SK-N-SH (cell line): ENCODE measurements at regions not wholly inside any gene's neighbourhood (a gene's known extent, or its start where the extent isn't known, plus 50 kb on each side); places are given as distances from the start of the nearest gene placed in this dataset.

Source experiments
- CTCF ChIA-PET: fragments of 300-600, 350-600 bp; formaldehyde crosslinking; extraction: SDS; loops from one replicate; lab custom pipeline; 2021; lab: Yijun Ruan, JAX
- POLR2A ChIA-PET: fragments of 350-600 bp; sonication (Branson Sonifier 250); formaldehyde crosslinking; extraction: SDS; loops from one replicate; lab custom pipeline; 2020; ENCODE audit warnings: antibody characterized with exemption, inconsistent platforms; lab: Yijun Ruan, JAX
- DNase-seq: peaks from one replicate; pipeline ENCODE4 v3.0.0; 2012
- H2AFZ ChIP-seq: fragments of 200-600 bp; sonication (generic); 2 replicates; pipeline ENCODE4 v1.8.1; 2016; ENCODE audit warnings: antibody characterized with exemption, mild to moderate bottlenecking, low read depth
- H3F3A ChIP-seq: fragments of 200-600 bp; sonication (generic); replicated peaks from 2 replicates; pipeline ENCODE3; 2016; ENCODE audit warnings: antibody characterized with exemption, mild to moderate bottlenecking; ENCODE audit not compliant: insufficient read depth
- H3K27ac ChIP-seq, 2 experiments: fragments of 200-500 bp in 1 of 2; fragments of 200-600 bp in 1 of 2; sonication (Bioruptor generic) in 1 of 2; sonication (generic), shearing (Covaris generic) in 1 of 2; 2 replicates each; pipeline versions ENCODE4 v1.5.1 to v1.6.1; 2014 to 2016; ENCODE audit warnings: low read depth in 2 of 2, inconsistent platforms in 1 of 2, low read length in 1 of 2, mild to moderate bottlenecking in 1 of 2, mixed read lengths in 1 of 2
- H3K27me3 ChIP-seq: fragments of 200-600 bp; sonication (generic), shearing (Covaris generic); 2 replicates; pipeline ENCODE4 v1.6.1; 2016; ENCODE audit warnings: mixed run types; ENCODE audit not compliant: insufficient read depth
- H3K36me3 ChIP-seq, 2 experiments: fragments of 200-500 bp in 1 of 2; fragments of 200-600 bp in 1 of 2; sonication (Bioruptor generic) in 1 of 2; sonication (generic) in 1 of 2; replicated peaks in 1 of 2; 2 replicates each; pipeline versions ENCODE3 to v1.5.1; 2014 to 2016; ENCODE audit warnings: low read length in 1 of 2, mild to moderate bottlenecking in 1 of 2; ENCODE audit not compliant: insufficient read depth in 2 of 2, control insufficient read depth in 1 of 2
- H3K4me1 ChIP-seq, 2 experiments: fragments of 200-500 bp in 1 of 2; fragments of 200-600 bp in 1 of 2; sonication (Bioruptor generic) in 1 of 2; sonication (generic), shearing (Covaris generic) in 1 of 2; 2 replicates each; pipeline versions ENCODE4 v1.5.1 to v1.6.1; 2014 to 2016; ENCODE audit warnings: low read depth in 1 of 2, low read length in 1 of 2, mixed run types in 1 of 2; ENCODE audit not compliant: insufficient read depth in 2 of 2, control insufficient read depth in 1 of 2
- H3K4me2 ChIP-seq: fragments of 200-600 bp; sonication (generic), shearing (Covaris generic); 2 replicates; pipeline ENCODE4 v1.6.1; 2017; ENCODE audit warnings: mixed run types
- H3K4me3 ChIP-seq, 2 experiments: fragments of 200-500 bp in 1 of 2; fragments of 200-600 bp in 1 of 2; sonication (Bioruptor generic) in 1 of 2; sonication (generic), shearing (Covaris generic) in 1 of 2; 2 replicates each; pipeline versions ENCODE4 v1.5.1 to v1.8.1; 2014 to 2016; ENCODE audit warnings: low read depth in 2 of 2, inconsistent platforms in 1 of 2, low read length in 1 of 2, mild to moderate bottlenecking in 1 of 2, mixed read lengths in 1 of 2, moderate library complexity in 1 of 2
- H3K79me2 ChIP-seq: fragments of 200-600 bp; sonication (generic); 2 replicates; pipeline ENCODE4 v1.8.1; 2017; ENCODE audit warnings: mild to moderate bottlenecking; ENCODE audit not compliant: insufficient read depth
- H3K9ac ChIP-seq: fragments of 200-600 bp; sonication (generic); 2 replicates; pipeline ENCODE4 v1.6.1; 2017; ENCODE audit warnings: mixed run types
- H3K9me2 ChIP-seq: fragments of 200-600 bp; sonication (generic); 2 replicates; pipeline ENCODE4 v1.6.1; 2017; ENCODE audit warnings: mixed run types
- H3K9me3 ChIP-seq: fragments of 200-600 bp; sonication (generic); 2 replicates; pipeline ENCODE4 v1.6.1; 2017; ENCODE audit warnings: mixed run types, mild to moderate bottlenecking, moderate library complexity
- H4K20me1 ChIP-seq: fragments of 200-600 bp; sonication (generic); 2 replicates; pipeline ENCODE4 v1.6.1; 2017; ENCODE audit warnings: mild to moderate bottlenecking, mixed run types; ENCODE audit not compliant: insufficient read depth
- ELF1 ChIP-seq: IDR thresholded peaks from 2 replicates; pipeline ENCODE4 v1.4.0; 2012
- EP300 ChIP-seq, 2 experiments: IDR thresholded peaks; 2 replicates each; pipeline versions ENCODE4 v1.4.0 to v1.6.1; 2012; ENCODE audit warnings: borderline replicate concordance in 1 of 2, low read depth in 1 of 2, low read length in 1 of 2
- FOSL2 ChIP-seq: IDR thresholded peaks from 2 replicates; pipeline ENCODE4 v1.4.0; 2012; ENCODE audit warnings: low read depth, mild to moderate bottlenecking, moderate library complexity, borderline replicate concordance
- FOXM1 ChIP-seq: IDR thresholded peaks from 2 replicates; pipeline ENCODE4 v1.4.0; 2012; ENCODE audit warnings: low read depth, mild to moderate bottlenecking
- GABPA ChIP-seq: IDR thresholded peaks from 2 replicates; pipeline ENCODE4 v1.4.0; 2012; ENCODE audit warnings: low read depth, mild to moderate bottlenecking
- GATA2 ChIP-seq: sonication (generic); formaldehyde crosslinking; IDR thresholded peaks from 2 replicates; pipeline ENCODE4 v1.5.0; 2020; ENCODE audit warnings: mild to moderate bottlenecking, missing genetic modification reagents
- IRF3 ChIP-seq: fragments of 150-350 bp; IDR thresholded peaks from 2 replicates; pipeline ENCODE4 v1.6.1; 2016; ENCODE audit warnings: mild to moderate bottlenecking, low read depth, low read length
- MAX ChIP-seq: IDR thresholded peaks from 2 replicates; pipeline ENCODE4 v1.4.0; 2012; ENCODE audit warnings: low read depth
- MXI1 ChIP-seq: IDR thresholded peaks from 2 replicates; pipeline ENCODE4 v1.6.1; 2012; ENCODE audit warnings: mild to moderate bottlenecking, low read depth, low read length, improper control_type of control experiment
- POLR2AphosphoS5 ChIP-seq: IDR thresholded peaks from 2 replicates; pipeline ENCODE4 v1.6.1; 2012; ENCODE audit warnings: low read depth, low read length
- REST ChIP-seq: IDR thresholded peaks from 2 replicates; pipeline ENCODE4 v1.6.1; 2012; ENCODE audit warnings: mild to moderate bottlenecking, low read depth, low read length, moderate library complexity
- RFX5 ChIP-seq: IDR thresholded peaks from 2 replicates; pipeline ENCODE4 v1.6.1; 2012; ENCODE audit warnings: mild to moderate bottlenecking, improper control_type of control experiment, low read length
- TAF1 ChIP-seq: IDR thresholded peaks from 2 replicates; pipeline ENCODE4 v1.6.1; 2012; ENCODE audit warnings: low read depth, mild to moderate bottlenecking, low read length, moderate library complexity, borderline replicate concordance
- TCF12 ChIP-seq: IDR thresholded peaks from 2 replicates; pipeline ENCODE4 v1.4.0; 2012
- TEAD4 ChIP-seq: IDR thresholded peaks from 2 replicates; pipeline ENCODE4 v1.4.0; 2012; ENCODE audit warnings: mild to moderate bottlenecking, borderline replicate concordance; ENCODE audit not compliant: insufficient read depth
- USF2 ChIP-seq: fragments of 150-350 bp; IDR thresholded peaks from 2 replicates; pipeline ENCODE4 v1.6.1; 2017; ENCODE audit warnings: antibody characterized with exemption, low read length, low read depth, borderline replicate concordance
- YY1 ChIP-seq: IDR thresholded peaks from 2 replicates; pipeline ENCODE4 v1.4.0; 2012; ENCODE audit warnings: low read depth, mild to moderate bottlenecking
- WGBS: methylation state at CpG from one replicate; pipeline ENCODE4 v1.1.6; 2017; ENCODE audit warnings: low lambda C conversion rate; 5-methylcytosine and 5-hydroxymethylcytosine counted together
- TF ChIP-seq, protein P1 (sequence below): fragments of 200-600 bp; sonication (generic); IDR thresholded peaks from 2 replicates; pipeline ENCODE4 v1.6.1; 2017; ENCODE audit warnings: antibody characterized with exemption, mild to moderate bottlenecking, moderate library complexity
- TF ChIP-seq, protein P2 (sequence below): IDR thresholded peaks from 2 replicates; pipeline ENCODE4 v1.4.0; 2012; ENCODE audit warnings: low read depth, borderline replicate concordance

DNA sequence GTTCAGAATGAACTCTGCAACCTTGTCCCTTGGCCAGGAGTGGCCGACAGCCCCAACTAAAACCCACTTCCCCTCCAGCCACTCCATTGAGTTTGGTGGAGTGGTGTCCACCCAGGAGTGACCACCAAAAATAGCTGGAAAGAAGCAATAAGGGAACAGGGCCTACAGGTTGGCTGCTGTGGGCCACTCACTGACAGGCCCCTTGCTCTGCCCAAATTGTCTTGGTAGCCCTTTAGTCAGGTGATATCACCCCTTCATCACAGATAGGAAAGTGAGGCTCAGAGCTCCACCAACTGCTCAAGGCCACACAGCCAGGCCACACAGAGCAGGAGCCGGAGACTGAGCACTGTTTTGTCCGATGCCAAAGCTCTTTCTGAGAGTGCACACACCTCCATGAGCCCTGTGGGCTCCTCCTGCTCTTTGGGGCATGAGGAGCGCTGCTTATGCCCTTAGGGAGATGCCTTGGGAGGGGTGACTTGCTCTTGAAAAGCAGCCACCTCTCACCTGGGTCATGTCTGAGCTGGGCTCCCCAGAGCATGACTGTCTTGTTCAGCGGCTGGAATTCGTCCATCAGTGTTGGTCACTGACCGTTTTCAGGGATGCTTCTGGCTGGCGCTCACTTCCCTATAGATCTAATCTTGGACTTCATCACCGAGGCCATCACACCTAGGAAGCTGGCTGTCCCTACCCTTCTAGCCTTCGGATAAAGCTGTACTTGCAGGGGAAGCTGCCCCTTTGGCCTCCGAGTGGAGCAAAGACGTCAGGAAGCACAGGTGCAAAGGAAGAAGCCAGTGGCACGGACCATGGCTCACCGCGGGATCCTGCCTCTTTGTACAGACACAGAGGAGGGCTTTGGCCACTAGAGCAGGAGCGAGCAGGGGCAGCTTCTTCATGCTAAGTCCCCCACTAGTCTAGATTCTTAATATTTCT lies 186.0 kb upstream of the ZNF469 start:
- Histone ChIP-seq H3K27me3 (no peaks in the 10 kb centered on the region), H3K4me1 (peaks cover 0 to 30% of the 10 kb centered on the region in 2 experiments; a peak in 2 of 4 replicates), H3F3A (no peaks in the 10 kb centered on the region), H3K27ac (peak overlapping the region in 1 of 2 experiments; percentile 99; a peak in 1 of 4 replicates), H3K9me2 (no peaks in the 10 kb centered on the region), H3K36me3 (no peaks in the 10 kb centered on the region), H3K9me3 (no peaks in the 10 kb centered on the region), H2AFZ (no peak overlapping the region), H4K20me1 (no peaks in the 10 kb centered on the region), H3K4me2 (no peak overlapping the region), H3K79me2 (no peaks in the 10 kb centered on the region), H3K9ac (no peak overlapping the region), H3K4me3 (no peak overlapping the region)
- ChIA-PET CTCF (interaction anchor here (1.0 to 4.3 kb wide), 2 partner anchors 241 to 255 kb away, joined by 3 to 48 read pairs; no protein-coding TSS in a partner anchor), POLR2A (no interaction called here)
- WGBS, result 81% methylated on average over 12 of the region's 16 CpGs
- no peak for DNase-seq
- TF ChIP-seq ELF1 (no peak), EP300 (IDR thresholded peaks at IDR 0.05; ENCODE audit: borderline replicate concordance in 1 of 2, low read depth in 1 of 2, low read length in 1 of 2) (no peak), FOXM1 (no peak), TCF12 (no peak), YY1 (no peak), GATA2 (no peak), IRF3 (no peak), MAX (no peak), REST (no peak), GABPA (no peak), USF2 (no peak), TEAD4 (no peak), FOSL2 (no peak), RFX5 (no peak), TAF1 (no peak), MXI1 (no peak), POLR2AphosphoS5 (no peak)
- TF ChIP-seq, protein P1, sequence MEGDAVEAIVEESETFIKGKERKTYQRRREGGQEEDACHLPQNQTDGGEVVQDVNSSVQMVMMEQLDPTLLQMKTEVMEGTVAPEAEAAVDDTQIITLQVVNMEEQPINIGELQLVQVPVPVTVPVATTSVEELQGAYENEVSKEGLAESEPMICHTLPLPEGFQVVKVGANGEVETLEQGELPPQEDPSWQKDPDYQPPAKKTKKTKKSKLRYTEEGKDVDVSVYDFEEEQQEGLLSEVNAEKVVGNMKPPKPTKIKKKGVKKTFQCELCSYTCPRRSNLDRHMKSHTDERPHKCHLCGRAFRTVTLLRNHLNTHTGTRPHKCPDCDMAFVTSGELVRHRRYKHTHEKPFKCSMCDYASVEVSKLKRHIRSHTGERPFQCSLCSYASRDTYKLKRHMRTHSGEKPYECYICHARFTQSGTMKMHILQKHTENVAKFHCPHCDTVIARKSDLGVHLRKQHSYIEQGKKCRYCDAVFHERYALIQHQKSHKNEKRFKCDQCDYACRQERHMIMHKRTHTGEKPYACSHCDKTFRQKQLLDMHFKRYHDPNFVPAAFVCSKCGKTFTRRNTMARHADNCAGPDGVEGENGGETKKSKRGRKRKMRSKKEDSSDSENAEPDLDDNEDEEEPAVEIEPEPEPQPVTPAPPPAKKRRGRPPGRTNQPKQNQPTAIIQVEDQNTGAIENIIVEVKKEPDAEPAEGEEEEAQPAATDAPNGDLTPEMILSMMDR, result no peak
- TF ChIP-seq, protein P2, sequence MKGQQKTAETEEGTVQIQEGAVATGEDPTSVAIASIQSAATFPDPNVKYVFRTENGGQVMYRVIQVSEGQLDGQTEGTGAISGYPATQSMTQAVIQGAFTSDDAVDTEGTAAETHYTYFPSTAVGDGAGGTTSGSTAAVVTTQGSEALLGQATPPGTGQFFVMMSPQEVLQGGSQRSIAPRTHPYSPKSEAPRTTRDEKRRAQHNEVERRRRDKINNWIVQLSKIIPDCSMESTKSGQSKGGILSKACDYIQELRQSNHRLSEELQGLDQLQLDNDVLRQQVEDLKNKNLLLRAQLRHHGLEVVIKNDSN, result no peak
